ENCODE measurements at regions not wholly inside any gene's neighbourhood (a gene's known extent, or its start where the extent isn't known, plus 50 kb on each side); places are given as distances from the start of the nearest gene placed in this dataset.

DNA sequence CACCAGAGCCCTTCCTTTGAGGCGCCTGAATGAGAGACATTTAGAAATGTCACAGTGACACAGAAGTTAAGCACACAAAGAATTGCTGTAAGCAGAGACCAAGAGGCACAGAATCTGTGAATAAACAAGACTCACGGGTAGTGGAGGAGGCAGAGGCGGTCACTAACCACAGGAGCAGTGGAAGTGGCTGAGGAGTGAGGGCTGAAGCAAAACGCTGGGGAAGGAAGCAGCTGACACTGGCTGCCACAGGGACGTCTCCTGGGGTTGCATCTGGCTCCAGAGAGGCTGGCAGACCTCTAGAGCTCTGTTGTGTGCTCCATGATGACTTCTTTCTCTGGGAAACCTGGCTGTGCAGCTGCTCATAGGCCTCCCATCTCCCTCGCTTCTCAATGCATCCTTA is 65.0 kb upstream of the SLC2A12 start:
- no peak for TF ChIP-seq CTCF (IDR thresholded peaks at IDR 0.05; ENCODE audit: low read depth, low read length, missing control alignments)
- H3K4me3 ChIP-seq (replicated peaks; ENCODE audit: low read depth, low read length), result no peak overlapping the region
- DNase-seq (ENCODE audit: extremely low read depth, low read depth), result no peak

GRCh38 chr6:134115715-134116074 is 63.3 kb upstream of the SLC2A12 start:
- TF ChIP-seq CTCF (IDR thresholded peaks at IDR 0.05; ENCODE audit: low read depth, low read length, missing control alignments), result no peak
- no peak for DNase-seq (ENCODE audit: extremely low read depth, low read depth)
- no peak overlapping the region for H3K4me3 ChIP-seq (replicated peaks; ENCODE audit: low read depth, low read length)

DNA sequence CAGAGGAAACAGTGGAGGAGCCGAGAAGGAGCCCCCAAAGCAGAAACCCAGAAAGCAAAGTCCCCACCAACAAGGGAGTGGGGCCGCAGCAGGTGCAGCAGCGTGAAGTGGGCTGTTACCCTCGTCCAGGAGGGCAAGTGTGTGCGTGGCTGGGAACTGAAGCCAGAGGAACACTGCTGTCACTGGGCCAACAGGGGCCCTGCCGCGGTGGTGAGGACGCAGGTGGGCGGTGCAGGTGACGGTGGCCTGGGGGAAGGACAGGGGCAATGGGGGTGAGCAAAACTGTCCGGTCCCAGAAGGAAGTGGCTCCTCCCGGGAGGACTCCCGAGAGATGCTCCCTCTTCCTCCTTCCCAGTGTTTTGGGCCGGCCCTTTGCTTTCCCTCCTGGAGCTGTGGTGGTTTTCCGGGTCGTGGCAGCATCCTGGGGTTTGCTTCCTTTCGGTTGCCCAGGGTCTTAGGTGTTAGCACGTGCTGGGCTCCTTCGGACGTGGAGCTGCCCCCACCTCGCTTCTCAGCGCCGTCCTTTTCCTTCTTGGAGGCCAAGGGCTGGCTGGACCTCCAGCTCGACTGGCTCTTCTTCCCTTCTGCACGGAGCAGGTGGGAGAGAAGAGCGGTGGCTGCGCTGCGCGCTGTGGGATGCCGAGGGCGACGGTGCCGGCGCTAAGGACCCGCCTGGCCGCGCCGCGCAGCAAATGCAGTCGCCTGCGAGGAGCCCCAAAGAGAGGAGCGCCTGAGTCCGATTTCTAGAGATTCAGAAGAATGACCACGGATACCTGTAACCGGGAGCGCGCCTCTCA is 62.7 kb upstream of the SLC2A12 start:
- no peak overlapping the region for H3K4me3 ChIP-seq (replicated peaks; ENCODE audit: low read depth, low read length)
- no peak for TF ChIP-seq CTCF (IDR thresholded peaks at IDR 0.05; ENCODE audit: low read depth, low read length, missing control alignments)
- DNase-seq (ENCODE audit: extremely low read depth, low read depth), result no peak

DNA sequence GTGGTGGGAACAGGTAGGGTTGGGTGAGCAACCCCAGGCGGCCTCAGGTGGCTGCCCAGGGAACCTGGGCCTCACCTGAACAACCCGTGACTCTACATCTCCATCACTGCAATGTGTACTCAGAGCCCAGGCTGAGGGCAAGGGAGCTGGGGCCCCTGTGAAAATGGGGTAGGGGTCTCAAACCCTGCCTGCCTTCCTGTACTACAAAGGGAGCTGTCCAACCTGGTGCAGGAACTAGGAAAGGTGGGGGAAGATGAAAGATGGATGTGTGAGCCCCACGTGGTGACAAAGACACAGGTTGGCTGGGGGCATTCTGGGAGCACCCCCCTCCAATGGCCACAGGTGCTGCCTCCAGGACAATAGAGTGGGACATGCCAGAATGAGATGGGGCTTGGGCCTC is 62.1 kb upstream of the SLC2A12 start:
- H3K4me3 ChIP-seq (replicated peaks; ENCODE audit: low read depth, low read length), result no peak overlapping the region
- DNase-seq (ENCODE audit: extremely low read depth, low read depth), result no peak
- no peak for TF ChIP-seq CTCF (IDR thresholded peaks at IDR 0.05; ENCODE audit: low read depth, low read length, missing control alignments)

GRCh38 chr6:134111726-134112125 is 59.3 kb upstream of the SLC2A12 start:
- H3K4me3 ChIP-seq (replicated peaks; ENCODE audit: low read depth, low read length), result no peak overlapping the region
- DNase-seq (ENCODE audit: extremely low read depth, low read depth), result no peak
- no peak for TF ChIP-seq CTCF (IDR thresholded peaks at IDR 0.05; ENCODE audit: low read depth, low read length, missing control alignments)

- H3K4me3 ChIP-seq (replicated peaks; ENCODE audit: low read depth, low read length), result no peak overlapping the region
- peak; percentile 84 for TF ChIP-seq CTCF (IDR thresholded peaks at IDR 0.05; ENCODE audit: low read depth, low read length, missing control alignments)
- peak; percentile 27 for DNase-seq (ENCODE audit: extremely low read depth, low read depth)
Observed at GRCh38 chr6:134111062-134111677, 58.7 kb upstream of the SLC2A12 start.

Data from HFF-Myc (cell line).